Body of pancreas (tissue), 4 donors: ENCODE measurements at regions not wholly inside any gene's neighbourhood (a gene's known extent, or its start where the extent isn't known, plus 50 kb on each side); places are given as distances from the start of the nearest gene placed in this dataset.

Experiments used
- ATAC-seq: fragments of 150-250 bp; one replicate; pipeline ENCODE4 v1.9.1; 2016
- DNase-seq, 4 donors: peaks; one replicate each; pipeline ENCODE4 v3.0.0-alpha.2; 2019
- H3K27ac ChIP-seq, 4 donors: fragments of 200-600 bp; sonication (generic); 1 replicate in 3 of 4; 2 replicates in 1 of 4; pipeline versions ENCODE4 v1.5.1 to v1.6.1; 2016 to 2019; ENCODE audit warnings: mild to moderate bottlenecking in 1 of 4, mixed read lengths in 1 of 4, moderate library complexity in 1 of 4
- H3K27me3 ChIP-seq, 2 donors: fragments of 200-600 bp; sonication (generic); one replicate each; pipeline ENCODE4 v1.6.0; 2016; ENCODE audit warnings: mild to moderate bottlenecking in 1 of 2
- H3K36me3 ChIP-seq, 2 donors: fragments of 200-600 bp; sonication (generic); replicated peaks in 1 of 2; 2 replicates each; pipeline ENCODE4 v1.5.1; 2016; ENCODE audit warnings: low read depth in 2 of 2; ENCODE audit not compliant: insufficient read depth in 1 of 2
- H3K4me1 ChIP-seq: fragments of 200-600 bp; sonication (generic); one replicate; pipeline ENCODE4 v1.6.0; 2016
- H3K4me3 ChIP-seq, 2 donors: fragments of 200-600 bp; sonication (generic); 1 replicate in 1 of 2; 2 replicates in 1 of 2; pipeline ENCODE4 v1.5.1; 2016 to 2019
- H3K9me3 ChIP-seq, 3 donors: fragments of 200-600 bp; sonication (generic); 1 replicate in 2 of 3; 2 replicates in 1 of 3; pipeline ENCODE4 v1.5.1; 2016
- POLR2A ChIP-seq, 3 donors: fragments of 450-650 bp; IDR thresholded peaks; one replicate each; pipeline ENCODE4 v1.6.1; 2016; ENCODE audit warnings: antibody characterized with exemption in 3 of 3, mild to moderate bottlenecking in 2 of 3
- WGBS, 2 donors: methylation state at CpG; one replicate each; pipeline ENCODE4 v1.1.5; 2017; 5-methylcytosine and 5-hydroxymethylcytosine counted together
- intact Hi-C: fragments of 100-400 bp; cut with DNase I; formaldehyde crosslinking; loops from one replicate; pipeline ENCODE4 v1.15.1; 2023
- TF ChIP-seq, protein P1 (sequence below), 7 experiments: fragments of 450-650 bp in 4 of 7; fragments of 200-600 bp in 3 of 7; sonication (generic) in 3 of 7; IDR thresholded peaks; one replicate each; pipeline ENCODE4 v1.5.1; 2016 to 2019; ENCODE audit warnings: antibody characterized with exemption in 7 of 7

DNA sequence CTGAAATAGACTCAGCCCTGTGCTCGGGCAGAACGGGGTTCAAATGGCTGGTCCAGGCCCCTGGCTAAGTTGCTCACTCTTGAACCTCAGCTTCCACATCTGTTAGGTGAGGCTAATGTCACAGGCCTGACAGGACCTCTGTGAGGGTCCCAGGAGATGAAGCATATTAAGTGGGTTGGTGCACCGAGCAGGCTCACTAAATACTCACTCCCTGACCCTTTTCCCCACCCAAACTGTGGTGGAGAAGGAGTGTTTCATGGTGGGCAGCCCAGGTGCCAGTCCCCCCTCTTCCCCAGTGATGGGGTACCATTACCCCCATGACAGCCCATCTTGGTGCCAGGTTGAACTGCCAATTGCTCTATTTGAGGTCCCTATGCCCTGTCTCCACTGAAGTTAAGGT lies 286.0 kb downstream of the MYCN start:
- H3K4me3 ChIP-seq: no peak overlapping the region
- H3K9me3 ChIP-seq: no peaks in the 10 kb centered on the region
- ATAC-seq: no peak
- no peaks in the 10 kb centered on the region for H3K27me3 ChIP-seq
- no peak overlapping the region for H3K27ac ChIP-seq
- H3K36me3 ChIP-seq: no peaks in the 10 kb centered on the region
- WGBS, 2 donors: 67 to 77% methylated on average over 3 of the region's 3 CpGs
- TF ChIP-seq POLR2A (IDR thresholded peaks at IDR 0.05): no peak
- TF ChIP-seq, protein P1, sequence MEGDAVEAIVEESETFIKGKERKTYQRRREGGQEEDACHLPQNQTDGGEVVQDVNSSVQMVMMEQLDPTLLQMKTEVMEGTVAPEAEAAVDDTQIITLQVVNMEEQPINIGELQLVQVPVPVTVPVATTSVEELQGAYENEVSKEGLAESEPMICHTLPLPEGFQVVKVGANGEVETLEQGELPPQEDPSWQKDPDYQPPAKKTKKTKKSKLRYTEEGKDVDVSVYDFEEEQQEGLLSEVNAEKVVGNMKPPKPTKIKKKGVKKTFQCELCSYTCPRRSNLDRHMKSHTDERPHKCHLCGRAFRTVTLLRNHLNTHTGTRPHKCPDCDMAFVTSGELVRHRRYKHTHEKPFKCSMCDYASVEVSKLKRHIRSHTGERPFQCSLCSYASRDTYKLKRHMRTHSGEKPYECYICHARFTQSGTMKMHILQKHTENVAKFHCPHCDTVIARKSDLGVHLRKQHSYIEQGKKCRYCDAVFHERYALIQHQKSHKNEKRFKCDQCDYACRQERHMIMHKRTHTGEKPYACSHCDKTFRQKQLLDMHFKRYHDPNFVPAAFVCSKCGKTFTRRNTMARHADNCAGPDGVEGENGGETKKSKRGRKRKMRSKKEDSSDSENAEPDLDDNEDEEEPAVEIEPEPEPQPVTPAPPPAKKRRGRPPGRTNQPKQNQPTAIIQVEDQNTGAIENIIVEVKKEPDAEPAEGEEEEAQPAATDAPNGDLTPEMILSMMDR (IDR thresholded peaks at IDR 0.05): no peak
- no peak for DNase-seq
- H3K4me1 ChIP-seq: no peaks in the 10 kb centered on the region
- intact Hi-C loops: no loop called here

DNA sequence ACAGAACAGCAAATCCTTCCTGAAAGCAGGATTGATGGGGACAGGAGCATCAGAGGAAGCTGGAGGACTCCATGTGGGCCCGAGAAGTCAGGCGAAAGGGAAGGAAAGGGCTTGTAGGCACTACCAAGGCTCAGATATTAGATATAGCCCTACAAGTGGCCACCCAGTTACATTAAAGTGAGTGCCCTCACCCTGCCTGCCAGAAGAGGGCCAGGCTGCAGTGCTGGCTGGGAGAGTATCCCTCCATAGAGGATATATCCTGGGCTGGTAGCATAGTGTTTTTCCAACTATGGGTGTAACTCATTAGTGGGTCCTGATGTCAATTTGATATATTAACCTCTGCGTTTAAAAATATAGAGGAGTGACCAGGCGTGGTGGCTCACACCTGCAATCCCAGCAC lies 285.2 kb downstream of the MYCN start:
- Histone ChIP-seq H3K27me3 (no peaks in the 10 kb centered on the region), H3K27ac (no peak overlapping the region), H3K9me3 (no peaks in the 10 kb centered on the region), H3K4me1 (no peaks in the 10 kb centered on the region), H3K36me3 (no peaks in the 10 kb centered on the region), H3K4me3 (no peak overlapping the region)
- intact Hi-C loops: no loop called here
- 84 to 86% methylated on average over 4 of the region's 4 CpGs for WGBS, 2 donors
- TF ChIP-seq, protein P1 (IDR thresholded peaks at IDR 0.05): no peak
- ATAC-seq (no peak), DNase-seq (no peak)

DNA sequence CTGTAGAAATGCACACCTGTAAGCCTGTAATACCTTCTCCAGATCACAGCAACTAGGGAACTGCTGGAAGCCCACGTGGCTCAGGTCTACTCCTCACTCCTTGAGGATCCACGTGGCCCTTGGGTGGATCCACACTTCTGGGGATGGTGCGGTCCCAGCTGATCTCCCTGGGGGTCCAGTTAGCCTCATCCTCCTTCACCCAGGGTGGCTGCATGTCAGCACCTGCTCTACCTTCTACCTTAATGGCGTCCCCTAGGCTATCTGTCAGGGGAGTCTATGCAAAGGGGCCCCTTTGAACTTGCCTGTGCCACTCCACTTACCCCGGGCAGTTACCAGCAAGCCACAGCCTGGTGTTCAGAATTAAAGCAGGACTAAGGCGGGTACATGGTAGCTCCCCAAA lies 284.7 kb downstream of the MYCN start:
- Histone ChIP-seq H3K27ac (no peak overlapping the region), H3K27me3 (no peaks in the 10 kb centered on the region), H3K36me3 (no peaks in the 10 kb centered on the region), H3K9me3 (no peaks in the 10 kb centered on the region), H3K4me1 (no peaks in the 10 kb centered on the region), H3K4me3 (no peak overlapping the region)
- 63 to 73% methylated on average over 3 to 6 of the region's 6 CpGs for WGBS, 2 donors
- no peak for TF ChIP-seq POLR2A (IDR thresholded peaks at IDR 0.05)
- TF ChIP-seq, protein P1 (IDR thresholded peaks at IDR 0.05): no peak
- ATAC-seq (no peak), DNase-seq (no peak)
- intact Hi-C loops: no loop called here

DNA sequence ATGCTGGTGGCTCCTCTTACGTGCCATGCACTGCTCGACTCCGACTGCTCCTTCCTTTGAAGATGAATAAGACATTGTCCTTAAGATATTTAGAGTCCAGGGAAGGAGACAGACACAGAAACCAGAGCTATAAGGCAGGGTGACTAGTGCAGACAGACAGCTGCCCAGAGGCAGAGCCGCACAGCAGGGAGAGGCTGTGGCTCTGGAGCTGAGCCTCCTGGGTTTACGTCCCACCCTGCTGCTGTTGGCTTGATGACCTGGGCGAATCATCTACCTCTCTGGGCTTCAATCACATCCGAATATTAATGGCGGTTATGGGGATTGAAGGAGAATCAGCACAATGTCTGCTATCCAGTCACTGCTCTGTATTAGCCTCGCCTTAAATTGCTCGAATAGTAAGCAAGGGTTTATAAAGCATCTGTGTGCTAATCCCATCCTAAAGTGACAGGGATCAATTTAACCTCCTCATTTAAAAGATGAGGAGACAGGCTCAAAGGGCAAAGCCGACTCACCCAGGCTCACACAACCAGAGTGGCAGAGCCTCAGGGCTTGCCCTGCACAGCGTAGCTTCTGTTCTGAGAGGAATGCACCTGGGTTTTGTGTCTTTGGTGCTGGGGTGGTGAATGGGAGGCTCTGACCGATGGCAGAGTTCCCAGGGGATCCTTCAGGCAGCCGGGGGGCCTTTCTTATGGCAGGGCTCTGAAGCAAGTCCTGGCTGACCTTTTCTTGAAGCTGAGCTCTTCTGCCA lies 284.1 kb downstream of the MYCN start:
- TF ChIP-seq, protein P1 (IDR thresholded peaks at IDR 0.05): no peak
- 73 to 74% methylated on average over 12 to 14 of the region's 14 CpGs for WGBS, 2 donors
- ATAC-seq (no peak), DNase-seq (no peak)
- intact Hi-C loops: no loop called here
- no peaks in the 10 kb centered on the region for H3K9me3 ChIP-seq
- H3K36me3 ChIP-seq: no peaks in the 10 kb centered on the region
- H3K4me3 ChIP-seq: no peak overlapping the region
- no peak overlapping the region for H3K27ac ChIP-seq
- H3K27me3 ChIP-seq: no peaks in the 10 kb centered on the region
- no peaks in the 10 kb centered on the region for H3K4me1 ChIP-seq

DNA sequence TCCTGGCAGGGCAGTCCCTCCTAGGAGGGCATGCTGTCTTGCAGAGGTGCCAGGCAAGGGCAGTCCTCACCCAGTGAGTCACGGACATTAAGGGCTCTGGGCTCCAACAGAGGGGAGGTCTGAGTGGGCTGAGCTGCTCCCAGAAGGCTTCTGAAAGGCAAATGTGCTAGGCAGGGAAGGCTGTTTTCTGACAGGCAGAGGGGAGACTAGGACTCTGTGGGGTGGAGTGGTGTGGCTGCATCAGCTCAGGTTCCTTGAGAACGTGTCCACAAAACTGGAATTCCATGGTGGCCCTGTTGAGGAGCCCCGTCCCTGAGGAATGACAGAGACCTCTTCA lies 283.5 kb downstream of the MYCN start:
- Histone ChIP-seq H3K36me3 (no peaks in the 10 kb centered on the region), H3K4me3 (no peak overlapping the region), H3K4me1 (no peaks in the 10 kb centered on the region), H3K27me3 (no peaks in the 10 kb centered on the region), H3K27ac (no peak overlapping the region), H3K9me3 (no peaks in the 10 kb centered on the region)
- TF ChIP-seq, protein P1 (IDR thresholded peaks at IDR 0.05): no peak
- TF ChIP-seq POLR2A (IDR thresholded peaks at IDR 0.05): no peak
- intact Hi-C loops: no loop called here
- ATAC-seq (no peak), DNase-seq (no peak)
- WGBS, 2 donors: 52 to 59% methylated on average over 3 of the region's 3 CpGs
